H1 (cell line): ENCODE measurements at regions not wholly inside any gene's neighbourhood (a gene's known extent, or its start where the extent isn't known, plus 50 kb on each side); places are given as distances from the start of the nearest gene placed in this dataset.

Experiments used
- CTCF ChIA-PET: fragments of 300-600 bp; sonication (Branson Sonifier 250); formaldehyde crosslinking; loops from one replicate; lab custom pipeline; 2021; ENCODE audit not compliant: partially characterized antibody; lab: Charles Lee
- POLR2A ChIA-PET: fragments of 300-600 bp; sonication (Branson Sonifier 250); formaldehyde crosslinking; loops from one replicate; lab custom pipeline; 2021; ENCODE audit warnings: inconsistent platforms; ENCODE audit not compliant: partially characterized antibody; lab: Charles Lee
- DNase-seq, 2 experiments: peaks; one replicate each; pipeline versions ENCODE4 v3.0.0 to v3.0.0-alpha.2; 2010 to 2022; ENCODE audit warnings: low spot score in 2 of 2, low read depth in 1 of 2, mixed read lengths in 1 of 2
- FAIRE-seq: peaks from 2 replicates; lab custom pipeline; 2011; peaks lifted over from hg19 to GRCh38; lab: Jason Lieb, UNC
- H2AFZ ChIP-seq: 2 replicates; pipeline ENCODE4 v1.8.1; 2012; ENCODE audit warnings: low read length, inconsistent platforms
- H2AK5ac ChIP-seq: 2 replicates; pipeline ENCODE4 v1.6.1; 2013; ENCODE audit warnings: low read depth, low read length
- H2BK120ac ChIP-seq: replicated peaks from 2 replicates; pipeline ENCODE3; 2013; ENCODE audit warnings: low read depth, low read length, inconsistent platforms
- H2BK12ac ChIP-seq: 2 replicates; pipeline ENCODE4 v1.6.1; 2013; ENCODE audit warnings: low read depth, low read length
- H2BK15ac ChIP-seq: 2 replicates; pipeline ENCODE4 v1.6.1; 2013; ENCODE audit warnings: low read length
- H2BK20ac ChIP-seq: 2 replicates; pipeline ENCODE4 v1.6.1; 2013; ENCODE audit warnings: low read length
- H2BK5ac ChIP-seq: 2 replicates; pipeline ENCODE4 v1.6.1; 2013; ENCODE audit warnings: low read depth, low read length
- H3K14ac ChIP-seq: 2 replicates; pipeline ENCODE4 v1.6.1; 2013; ENCODE audit warnings: inconsistent platforms; ENCODE audit not compliant: insufficient read length
- H3K18ac ChIP-seq: 2 replicates; pipeline ENCODE4 v1.6.1; 2013; ENCODE audit warnings: low read length; ENCODE audit errors: extremely low read depth
- H3K23ac ChIP-seq: 2 replicates; pipeline ENCODE4 v1.6.1; 2013; ENCODE audit warnings: inconsistent platforms; ENCODE audit not compliant: insufficient read length
- H3K23me2 ChIP-seq: 2 replicates; pipeline ENCODE4 v1.6.1; 2013; ENCODE audit warnings: low read depth, low read length
- H3K27ac ChIP-seq: 2 replicates; pipeline ENCODE4 v1.6.1; 2011; ENCODE audit warnings: low read depth, low read length, inconsistent platforms
- H3K27me3 ChIP-seq, 4 experiments: replicated peaks in 1 of 4; 1 replicate in 1 of 4; 2 replicates in 3 of 4; pipeline versions ENCODE4 v1.6.1 to v1.8.1; 2011 to 2013; ENCODE audit warnings: low read length in 3 of 4, mild to moderate bottlenecking in 3 of 4, inconsistent platforms in 2 of 4, mixed read lengths in 2 of 4, moderate library complexity in 1 of 4; ENCODE audit not compliant: control insufficient read depth in 3 of 4, insufficient read depth in 3 of 4; ENCODE audit errors: extremely low read depth in 1 of 4
- H3K36me3 ChIP-seq, 4 experiments: 2 replicates each; pipeline versions ENCODE4 v1.6.1 to v1.8.1; 2011 to 2013; ENCODE audit warnings: mild to moderate bottlenecking in 4 of 4, low read length in 3 of 4, moderate library complexity in 2 of 4, control low read depth in 1 of 4, inconsistent platforms in 1 of 4; ENCODE audit not compliant: insufficient read depth in 4 of 4, control insufficient read depth in 2 of 4
- H3K4ac ChIP-seq: replicated peaks from 2 replicates; pipeline ENCODE3; 2013; ENCODE audit warnings: low read length, low read depth, mixed read lengths, inconsistent platforms; ENCODE audit not compliant: insufficient read length
- H3K4me1 ChIP-seq, 4 experiments: replicated peaks in 1 of 4; 1 replicate in 1 of 4; 2 replicates in 3 of 4; pipeline versions ENCODE4 v1.6.1 to v1.8.1; 2011 to 2013; ENCODE audit warnings: low read length in 3 of 4, inconsistent platforms in 2 of 4, mixed read lengths in 1 of 4; ENCODE audit not compliant: insufficient read depth in 4 of 4, control insufficient read depth in 3 of 4
- H3K4me2 ChIP-seq, 2 experiments: 2 replicates each; pipeline versions ENCODE4 v1.6.1 to v1.8.1; 2011 to 2013; ENCODE audit warnings: low read depth in 2 of 2, low read length in 2 of 2, control low read depth in 1 of 2, inconsistent platforms in 1 of 2, mild to moderate bottlenecking in 1 of 2; ENCODE audit not compliant: insufficient read depth in 1 of 2
- H3K4me3 ChIP-seq, 4 experiments: fragments of 200-600, 300-600 bp in 1 of 4; sonication (generic), shearing (Covaris generic), sonication (Bioruptor Twin) in 1 of 4; 2 replicates each; pipeline versions ENCODE4 v1.5.1 to v1.8.1; 2011 to 2016; ENCODE audit warnings: low read length in 4 of 4, low read depth in 3 of 4, control low read depth in 2 of 4, inconsistent platforms in 2 of 4, mild to moderate bottlenecking in 2 of 4, mixed read lengths in 1 of 4, moderate library complexity in 1 of 4; ENCODE audit not compliant: insufficient read depth in 2 of 4; ENCODE audit errors: extremely low read depth in 1 of 4
- H3K56ac ChIP-seq: replicated peaks from 2 replicates; pipeline ENCODE3; 2013; ENCODE audit warnings: low read depth, mild to moderate bottlenecking, mixed read lengths, low read length, inconsistent platforms; ENCODE audit not compliant: insufficient read length
- H3K79me1 ChIP-seq: 2 replicates; pipeline ENCODE4 v1.6.1; 2013; ENCODE audit warnings: low read depth, low read length, control low read depth
- H3K79me2 ChIP-seq, 2 experiments: 2 replicates each; pipeline versions ENCODE4 v1.6.1 to v1.8.1; 2012 to 2013; ENCODE audit warnings: low read length in 2 of 2, mild to moderate bottlenecking in 2 of 2, inconsistent platforms in 1 of 2; ENCODE audit not compliant: insufficient read depth in 2 of 2, control insufficient read depth in 1 of 2
- H3K9ac ChIP-seq, 4 experiments: replicated peaks in 1 of 4; 1 replicate in 1 of 4; 2 replicates in 3 of 4; pipeline versions ENCODE4 v1.6.1 to v1.8.1; 2011 to 2013; ENCODE audit warnings: low read depth in 3 of 4, low read length in 3 of 4, control low read depth in 2 of 4, mild to moderate bottlenecking in 2 of 4, moderate library complexity in 2 of 4, inconsistent platforms in 1 of 4; ENCODE audit errors: extremely low read depth in 1 of 4
- H3K9me3 ChIP-seq, 2 experiments: 2 replicates each; pipeline versions ENCODE4 v1.6.1 to v1.8.1; 2012 to 2013; ENCODE audit warnings: mild to moderate bottlenecking in 2 of 2, moderate library complexity in 2 of 2, control low read depth in 1 of 2, inconsistent platforms in 1 of 2, low read depth in 1 of 2, low read length in 1 of 2, mixed read lengths in 1 of 2; ENCODE audit not compliant: insufficient read depth in 2 of 2
- H4K20me1 ChIP-seq, 2 experiments: replicated peaks in 1 of 2; 2 replicates each; pipeline versions ENCODE3 to v1.8.1; 2011 to 2013; ENCODE audit warnings: inconsistent platforms in 2 of 2, low read length in 2 of 2, mild to moderate bottlenecking in 1 of 2; ENCODE audit not compliant: insufficient read depth in 2 of 2, control insufficient read depth in 1 of 2
- H4K5ac ChIP-seq: 2 replicates; pipeline ENCODE4 v1.6.1; 2013; ENCODE audit warnings: low read length, low read depth, mixed read lengths, inconsistent platforms; ENCODE audit not compliant: insufficient read length
- H4K8ac ChIP-seq: 2 replicates; pipeline ENCODE4 v1.8.0; 2013; ENCODE audit warnings: mild to moderate bottlenecking, moderate library complexity, low read length, inconsistent platforms; ENCODE audit not compliant: insufficient read depth; ENCODE audit errors: extremely low read depth
- H4K91ac ChIP-seq: replicated peaks from 2 replicates; pipeline ENCODE3; 2013; ENCODE audit warnings: low read length, mixed read lengths, inconsistent platforms; ENCODE audit not compliant: insufficient read length
- BACH1 ChIP-seq: IDR thresholded peaks from 2 replicates; pipeline ENCODE4 v1.6.1; 2012; ENCODE audit warnings: low read length, improper control_type of control experiment
- BCL11A ChIP-seq, 2 experiments: IDR thresholded peaks; one replicate each; pipeline ENCODE4 v1.6.1; 2011; ENCODE audit warnings: low read depth in 2 of 2, low read length in 2 of 2, mild to moderate bottlenecking in 2 of 2
- CBX5 ChIP-seq: fragments of 300-800, 300-1000 bp; sonication (generic); IDR thresholded peaks from 2 replicates; pipeline ENCODE4 v1.7.1; 2016; ENCODE audit warnings: antibody characterized with exemption, low read length, low read depth
- CHD1 ChIP-seq: IDR thresholded peaks from 2 replicates; pipeline ENCODE4 v1.6.1; 2012; ENCODE audit warnings: low read depth, low read length, improper control_type of control experiment
- CHD2 ChIP-seq: IDR thresholded peaks from 2 replicates; pipeline ENCODE4 v1.6.1; 2012; ENCODE audit warnings: low read length, improper control_type of control experiment
- EGR1 ChIP-seq: IDR thresholded peaks from 2 replicates; pipeline ENCODE4 v1.6.1; 2011; ENCODE audit warnings: low read depth, low read length, borderline replicate concordance
- FOSL1 ChIP-seq: IDR thresholded peaks from 2 replicates; pipeline ENCODE4 v1.6.1; 2011; ENCODE audit warnings: mild to moderate bottlenecking, low read depth, low read length, moderate library complexity; ENCODE audit not compliant: insufficient read depth
- GTF2F1 ChIP-seq: IDR thresholded peaks from 2 replicates; pipeline ENCODE4 v1.6.1; 2012; ENCODE audit warnings: low read depth, low read length, improper control_type of control experiment, borderline replicate concordance
- KDM5A ChIP-seq: fragments of 200-600 bp; IDR thresholded peaks from 2 replicates; pipeline ENCODE4 v1.7.1; 2012; ENCODE audit warnings: mild to moderate bottlenecking, low read length, inconsistent platforms, mixed read lengths
- POLR2A ChIP-seq, 2 experiments: IDR thresholded peaks; 1 replicate in 1 of 2; 2 replicates in 1 of 2; pipeline ENCODE4 v1.6.1; 2011; ENCODE audit warnings: low read depth in 2 of 2, low read length in 2 of 2, mild to moderate bottlenecking in 2 of 2; ENCODE audit errors: control extremely low read depth in 1 of 2
- POLR2AphosphoS5 ChIP-seq: IDR thresholded peaks from 2 replicates; pipeline ENCODE4 v1.6.1; 2011; ENCODE audit warnings: low read depth, low read length
- SAP30 ChIP-seq: fragments of 300-600 bp; sonication (generic); IDR thresholded peaks from 2 replicates; pipeline ENCODE4 v1.7.1; 2012; ENCODE audit warnings: low read length, moderate library complexity, mild to moderate bottlenecking, inconsistent platforms; ENCODE audit not compliant: insufficient read depth, insufficient replicate concordance
- SIRT6 ChIP-seq: IDR thresholded peaks from one replicate; pipeline ENCODE4 v1.7.1; 2012; ENCODE audit warnings: low read length, inconsistent platforms
- SP1 ChIP-seq: IDR thresholded peaks from 2 replicates; pipeline ENCODE4 v1.6.1; 2011; ENCODE audit warnings: low read depth, low read length
- SP2 ChIP-seq: IDR thresholded peaks from 2 replicates; pipeline ENCODE4 v1.6.1; 2012; ENCODE audit warnings: mild to moderate bottlenecking, low read length, inconsistent platforms
- SUZ12 ChIP-seq: fragments of 200-600 bp; sonication (generic); IDR thresholded peaks from 2 replicates; pipeline ENCODE4 v1.6.1; 2012; ENCODE audit warnings: mild to moderate bottlenecking, inconsistent platforms, low read length, moderate library complexity, mixed read lengths
- whole genome bisulfite sequencing, 2 experiments: shearing (Covaris generic) in 1 of 2; methylation state at CpG; one replicate each; pipeline versions ENCODE4 v1.1.6 to v1.1.7; 2013 to 2015; ENCODE audit warnings: low lambda C conversion rate in 2 of 2, mixed read lengths in 2 of 2, inconsistent platforms in 1 of 2, low coverage in 1 of 2, missing lambda C conversion rate in 1 of 2; ENCODE audit not compliant: insufficient replicate concordance in 2 of 2, insufficient coverage in 1 of 2, insufficient read length in 1 of 2; ENCODE audit errors: extremely low coverage in 1 of 2, missing lambda C conversion rate in 1 of 2; 5-methylcytosine and 5-hydroxymethylcytosine counted together

- Histone ChIP-seq H3K27ac (no peak overlapping the region), H3K4me1 (peaks cover 0 to 3% (median under 1%) of the 10 kb centered on the region in 4 experiments; a peak in 2 of 7 replicates), H3K9ac (no peak overlapping the region), H4K8ac (no peak overlapping the region), H4K20me1 (no peaks in the 10 kb centered on the region), H2BK20ac (no peak overlapping the region), H3K9me3 (no peaks in the 10 kb centered on the region), H3K23ac (no peak overlapping the region), H3K56ac (no peak overlapping the region), H3K23me2 (no peaks in the 10 kb centered on the region), H2BK15ac (no peak overlapping the region), H3K36me3 (no peaks in the 10 kb centered on the region), H3K14ac (no peak overlapping the region), H3K27me3 (no peaks in the 10 kb centered on the region; a peak in 1 of 7 replicates), H2BK12ac (no peak overlapping the region), H3K18ac (no peak overlapping the region), H3K79me1 (no peaks in the 10 kb centered on the region), H3K4me2 (no peak overlapping the region), H2AK5ac (no peak overlapping the region), H2BK120ac (no peak overlapping the region), H2AFZ (no peak overlapping the region), H4K5ac (no peak overlapping the region), H3K4me3 (no peak overlapping the region), H4K91ac (no peak overlapping the region), H3K79me2 (no peaks in the 10 kb centered on the region), H3K4ac (no peak overlapping the region), H2BK5ac (no peak overlapping the region)
- 86% methylated on average over 3 of the region's 3 CpGs; no CpG with 5 or more reads in 1 of the 2 experiments for WGBS, 2 experiments
- FAIRE-seq, result no peak
- ChIA-PET POLR2A (interaction anchor here (0.6 kb wide), 2 partner anchors 19 to 47 kb away, joined by 3 to 4 read pairs; no protein-coding TSS in a partner anchor), CTCF (interaction anchor here (0.6 to 2.9 kb wide), 3 partner anchors 13 to 248 kb away, joined by 3 to 9 read pairs (median 3); no protein-coding TSS in a partner anchor)
- TF ChIP-seq SP2, result no peak
- no peak for TF ChIP-seq POLR2AphosphoS5
- no peak for TF ChIP-seq EGR1
- no peak for TF ChIP-seq BCL11A (IDR thresholded peaks at IDR 0.05; ENCODE audit: low read depth in 2 of 2, low read length in 2 of 2)
- TF ChIP-seq SP1, result no peak
- no peak for TF ChIP-seq BACH1
- no peak for TF ChIP-seq SUZ12
- TF ChIP-seq GTF2F1, result no peak
- TF ChIP-seq CHD2, result no peak
- no peak for TF ChIP-seq FOSL1
- no peak for TF ChIP-seq SIRT6
- no peak for TF ChIP-seq KDM5A
- no peak for TF ChIP-seq CHD1
- TF ChIP-seq POLR2A (IDR thresholded peaks at IDR 0.05; ENCODE audit: control extremely low read depth in 1 of 2, low read depth in 2 of 2, low read length in 2 of 2), result no peak
- TF ChIP-seq CBX5, result no peak
- no peak for TF ChIP-seq SAP30
- no peak for DNase-seq
Observed at GRCh38 chr12:88934163-88934747, 354.0 kb upstream of the KITLG start.
